ENCODE measurements at regions not wholly inside any gene's neighbourhood (a gene's known extent, or its start where the extent isn't known, plus 50 kb on each side); places are given as distances from the start of the nearest gene placed in this dataset.
A peak's percentile ranks its signal among the peaks of the same experiment; 100 is the strongest.

DNA sequence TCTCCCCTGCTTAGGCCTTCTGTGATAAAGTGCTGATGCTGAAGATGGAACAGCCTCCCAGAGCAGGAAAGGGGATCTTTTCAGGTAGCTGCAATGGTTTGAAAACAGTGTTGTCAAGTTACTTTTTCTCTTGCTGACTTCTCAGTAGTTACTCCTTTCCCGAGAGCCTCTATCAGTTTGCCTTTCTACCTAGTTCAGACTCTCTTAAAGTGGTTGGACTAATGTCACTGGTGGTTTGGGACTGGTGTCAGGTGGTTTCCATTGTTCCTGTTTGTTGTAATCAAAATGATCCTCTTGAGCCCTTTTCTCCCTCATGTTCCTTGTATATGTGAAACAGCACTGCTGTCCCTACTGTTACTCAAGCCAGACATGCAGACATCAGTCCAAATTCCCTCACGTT lies 91.4 kb downstream of the FAM217A start:
- DNase-seq, result no peak
- peaks cover 12% of the 10 kb centered on the region for H3K9me1 ChIP-seq (ENCODE audit: insufficient read depth, low read length)
- dilution Hi-C loops (cut with HindIII; ENCODE audit: low sequenced_read_pairs, unreplicated experiment), result no loop called here
- in situ Hi-C loops (cut with MboI; ENCODE audit: low sequenced_read_pairs), result loop anchor here (25.0 kb wide), 1 partner anchor 875 kb away; the partner anchor contains the start of gene BPHL
- H4K91ac ChIP-seq (ENCODE audit: insufficient read depth, low read depth, low read length), result no peak overlapping the region
- no peak overlapping the region for H2BK5ac ChIP-seq (ENCODE audit: low read depth, low read length, poor library complexity, severe bottlenecking)
- no peak overlapping the region for H3K4me2 ChIP-seq (ENCODE audit: low read depth, low read length)
- H3K79me1 ChIP-seq (ENCODE audit: low read depth in 1 of 2, low read length in 2 of 2), result peaks cover 7 to 14% of the 10 kb centered on the region in 2 experiments
- no peak overlapping the region for H2AK9ac ChIP-seq (replicated peaks; ENCODE audit: low read depth, low read length, poor library complexity)
- H2AFZ ChIP-seq (replicated peaks; ENCODE audit: low read length, poor library complexity), result no peak overlapping the region
- POLR2A ChIA-PET (ENCODE audit: unreplicated experiment), result no interaction called here
- H3K14ac ChIP-seq (replicated peaks; ENCODE audit: low read depth, low read length), result no peak overlapping the region
- H3K56ac ChIP-seq (ENCODE audit: extremely low read depth, insufficient read depth, low read length), result no peak overlapping the region
- H2AK5ac ChIP-seq (ENCODE audit: low read depth, low read length), result no peak overlapping the region
- H3K18ac ChIP-seq (ENCODE audit: low read depth, low read length), result no peak overlapping the region
- no CpG with 5 or more reads among the region's 2 CpGs for WGBS, 2 experiments (ENCODE audit: extremely low coverage in 2 of 2, insufficient read length in 1 of 2)
- H3K4ac ChIP-seq (ENCODE audit: low read depth, low read length), result no peak overlapping the region
- intact Hi-C loops (cut with micrococcal nuclease), result no loop called here
- 0 out of 2 replicates have a peak overlapping the region, but pooled peaks have one; percentile 1 for H2BK20ac ChIP-seq (ENCODE audit: low read depth, low read length)
- peaks cover 6% of the 10 kb centered on the region for H3K4me1 ChIP-seq (ENCODE audit: control insufficient read depth, insufficient read depth, low read length)
- H2BK120ac ChIP-seq (ENCODE audit: low read depth, low read length), result no peak overlapping the region
- H4K20me1 ChIP-seq (ENCODE audit: insufficient read depth, low read length), result no peaks in the 10 kb centered on the region
- no peaks in the 10 kb centered on the region for H3K27me3 ChIP-seq (ENCODE audit: control insufficient read depth, insufficient read depth, low read length)
- no peak overlapping the region for H3K27ac ChIP-seq (ENCODE audit: insufficient read depth, low read length)
- H2BK15ac ChIP-seq (ENCODE audit: low read depth, low read length), result no peak overlapping the region
- CTCF ChIA-PET, result interaction anchor here (1.0 to 1.8 kb wide), 2 partner anchors 10 to 35 kb away, joined by 3 to 10 read pairs; no protein-coding TSS in a partner anchor
- H3K36me3 ChIP-seq (ENCODE audit: control insufficient read depth, insufficient read depth, low read length), result no peaks in the 10 kb centered on the region
- no peak overlapping the region for H4K8ac ChIP-seq (ENCODE audit: low read depth in 2 of 2, low read length in 2 of 2)
- no peaks in the 10 kb centered on the region for H3K9me3 ChIP-seq (ENCODE audit: control insufficient read depth, insufficient read depth, low read length)
- no peak for ATAC-seq (ENCODE audit: low read depth)
- no TSS peak for BruUV-seq (replicated peaks)
- TF ChIP-seq NFE2L2 (IDR thresholded peaks at IDR 0.05; ENCODE audit: low read depth, low read length) (no peak), CEBPB (IDR thresholded peaks at IDR 0.05; ENCODE audit: low read depth, low read length) (no peak), RAD21 (IDR thresholded peaks at IDR 0.05; ENCODE audit: low read length) (no peak), MXI1 (IDR thresholded peaks at IDR 0.05; ENCODE audit: borderline replicate concordance, low read depth, low read length) (no peak), MAFK (IDR thresholded peaks at IDR 0.05; ENCODE audit: low read depth, low read length) (no peak), POLR2A (IDR thresholded peaks at IDR 0.05; ENCODE audit: low read depth, low read length) (no peak), SMC3 (IDR thresholded peaks at IDR 0.05; ENCODE audit: low read depth, low read length) (no peak), FOS (IDR thresholded peaks at IDR 0.05; ENCODE audit: low read depth, low read length) (no peak), CHD1 (IDR thresholded peaks at IDR 0.05; ENCODE audit: low read depth, low read length) (no peak), RCOR1 (IDR thresholded peaks at IDR 0.05; ENCODE audit: insufficient replicate concordance, low read length) (no peak), RFX5 (IDR thresholded peaks at IDR 0.05; ENCODE audit: low read depth, low read length) (no peak), BHLHE40 (IDR thresholded peaks at IDR 0.05; ENCODE audit: low read depth, low read length) (no peak), MAZ (IDR thresholded peaks at IDR 0.05; ENCODE audit: borderline replicate concordance, low read depth, low read length) (no peak)
- TF ChIP-seq, protein P1, sequence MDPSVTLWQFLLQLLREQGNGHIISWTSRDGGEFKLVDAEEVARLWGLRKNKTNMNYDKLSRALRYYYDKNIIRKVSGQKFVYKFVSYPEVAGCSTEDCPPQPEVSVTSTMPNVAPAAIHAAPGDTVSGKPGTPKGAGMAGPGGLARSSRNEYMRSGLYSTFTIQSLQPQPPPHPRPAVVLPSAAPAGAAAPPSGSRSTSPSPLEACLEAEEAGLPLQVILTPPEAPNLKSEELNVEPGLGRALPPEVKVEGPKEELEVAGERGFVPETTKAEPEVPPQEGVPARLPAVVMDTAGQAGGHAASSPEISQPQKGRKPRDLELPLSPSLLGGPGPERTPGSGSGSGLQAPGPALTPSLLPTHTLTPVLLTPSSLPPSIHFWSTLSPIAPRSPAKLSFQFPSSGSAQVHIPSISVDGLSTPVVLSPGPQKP (IDR thresholded peaks at IDR 0.05; ENCODE audit: borderline replicate concordance, low read depth, low read length), result no peak
- TF ChIP-seq, protein P2, sequence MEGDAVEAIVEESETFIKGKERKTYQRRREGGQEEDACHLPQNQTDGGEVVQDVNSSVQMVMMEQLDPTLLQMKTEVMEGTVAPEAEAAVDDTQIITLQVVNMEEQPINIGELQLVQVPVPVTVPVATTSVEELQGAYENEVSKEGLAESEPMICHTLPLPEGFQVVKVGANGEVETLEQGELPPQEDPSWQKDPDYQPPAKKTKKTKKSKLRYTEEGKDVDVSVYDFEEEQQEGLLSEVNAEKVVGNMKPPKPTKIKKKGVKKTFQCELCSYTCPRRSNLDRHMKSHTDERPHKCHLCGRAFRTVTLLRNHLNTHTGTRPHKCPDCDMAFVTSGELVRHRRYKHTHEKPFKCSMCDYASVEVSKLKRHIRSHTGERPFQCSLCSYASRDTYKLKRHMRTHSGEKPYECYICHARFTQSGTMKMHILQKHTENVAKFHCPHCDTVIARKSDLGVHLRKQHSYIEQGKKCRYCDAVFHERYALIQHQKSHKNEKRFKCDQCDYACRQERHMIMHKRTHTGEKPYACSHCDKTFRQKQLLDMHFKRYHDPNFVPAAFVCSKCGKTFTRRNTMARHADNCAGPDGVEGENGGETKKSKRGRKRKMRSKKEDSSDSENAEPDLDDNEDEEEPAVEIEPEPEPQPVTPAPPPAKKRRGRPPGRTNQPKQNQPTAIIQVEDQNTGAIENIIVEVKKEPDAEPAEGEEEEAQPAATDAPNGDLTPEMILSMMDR (conservative IDR thresholded peaks at IDR 0.05; ENCODE audit: low read depth, low read length), result no peak
- TF ChIP-seq, protein P3, sequence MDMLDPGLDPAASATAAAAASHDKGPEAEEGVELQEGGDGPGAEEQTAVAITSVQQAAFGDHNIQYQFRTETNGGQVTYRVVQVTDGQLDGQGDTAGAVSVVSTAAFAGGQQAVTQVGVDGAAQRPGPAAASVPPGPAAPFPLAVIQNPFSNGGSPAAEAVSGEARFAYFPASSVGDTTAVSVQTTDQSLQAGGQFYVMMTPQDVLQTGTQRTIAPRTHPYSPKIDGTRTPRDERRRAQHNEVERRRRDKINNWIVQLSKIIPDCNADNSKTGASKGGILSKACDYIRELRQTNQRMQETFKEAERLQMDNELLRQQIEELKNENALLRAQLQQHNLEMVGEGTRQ (IDR thresholded peaks at IDR 0.05; ENCODE audit: low read depth, low read length), result no peak
- H3K9ac ChIP-seq (ENCODE audit: low read depth, low read length), result no peak overlapping the region
- H4K5ac ChIP-seq (ENCODE audit: low read depth, low read length), result no peak overlapping the region
- no peak overlapping the region for H3K23ac ChIP-seq (ENCODE audit: low read depth, low read length)
- no peak overlapping the region for H3K4me3 ChIP-seq (ENCODE audit: insufficient read depth, low read depth, low read length)

Measured in IMR-90 (cell line).